ENCODE measurements at regions not wholly inside any gene's neighbourhood (a gene's known extent, or its start where the extent isn't known, plus 50 kb on each side); places are given as distances from the start of the nearest gene placed in this dataset.

GRCh38 chr5:89060768-89061167 is 177.8 kb upstream of the MEF2C start:
- TF ChIP-seq ZNF8 (CRISPR knock-in tag; IDR thresholded peaks at IDR 0.05), result no peak
- no peak for TF ChIP-seq ARNTL (CRISPR knock-in tag; IDR thresholded peaks at IDR 0.05; ENCODE audit: borderline replicate concordance, low read depth)
- TF ChIP-seq ESRRG (CRISPR knock-in tag; IDR thresholded peaks at IDR 0.05), result no peak
- no peak for TF ChIP-seq CREB5 (CRISPR knock-in tag; IDR thresholded peaks at IDR 0.05; ENCODE audit: low read depth)
